ENCODE measurements at regions not wholly inside any gene's neighbourhood (a gene's known extent, or its start where the extent isn't known, plus 50 kb on each side); places are given as distances from the start of the nearest gene placed in this dataset.
A peak's percentile ranks its signal among the peaks of the same experiment; 100 is the strongest.

GRCh38 chr6:33923857-33924514 lies 120.2 kb upstream of the MLN start:
- DNase-seq (ENCODE audit: low read depth) = no peak

- no peak for DNase-seq (ENCODE audit: low read depth)
Measured at GRCh38 chr6:33921745-33922144, 117.9 kb upstream of the MLN start.

GRCh38 chr6:33918175-33918695 lies 114.4 kb upstream of the MLN start:
- no peak for DNase-seq (ENCODE audit: low read depth)

- DNase-seq (ENCODE audit: low read depth) = peak; percentile 12
Measured at GRCh38 chr6:33915134-33915533, 111.3 kb upstream of the MLN start.

GRCh38 chr6:33914645-33915044 lies 110.8 kb upstream of the MLN start:
- DNase-seq (ENCODE audit: low read depth) = no peak

- no peak for DNase-seq (ENCODE audit: low read depth)
Measured at GRCh38 chr6:33912195-33912594, 108.4 kb upstream of the MLN start.

- DNase-seq (ENCODE audit: low read depth) = no peak
Measured at GRCh38 chr6:33911488-33911887, 107.7 kb upstream of the MLN start.

GRCh38 chr6:33910594-33910993 lies 106.8 kb upstream of the MLN start:
- DNase-seq (ENCODE audit: low read depth) = no peak

- no peak for DNase-seq (ENCODE audit: low read depth)
Measured at GRCh38 chr6:33909737-33910136, 105.9 kb upstream of the MLN start.

- DNase-seq (ENCODE audit: low read depth) = no peak
Measured at GRCh38 chr6:33908025-33908424, 104.2 kb upstream of the MLN start.

- DNase-seq (ENCODE audit: low read depth) = no peak
Measured at GRCh38 chr6:33907227-33907626, 103.4 kb upstream of the MLN start.

GRCh38 chr6:33906439-33906838 lies 102.6 kb upstream of the MLN start:
- DNase-seq (ENCODE audit: low read depth) = no peak

- no peak for DNase-seq (ENCODE audit: low read depth)
Measured at GRCh38 chr6:33905071-33905609, 101.3 kb upstream of the MLN start.

GRCh38 chr6:33904747-33905065 lies 100.9 kb upstream of the MLN start:
- DNase-seq (ENCODE audit: low read depth) = no peak

- DNase-seq (ENCODE audit: low read depth) = no peak
Measured at GRCh38 chr6:33904050-33904746, 100.4 kb upstream of the MLN start.

- DNase-seq (ENCODE audit: low read depth) = no peak
Measured at GRCh38 chr6:33903579-33903978, 99.8 kb upstream of the MLN start.

- no peak for DNase-seq (ENCODE audit: low read depth)
Measured at GRCh38 chr6:33902457-33902853, 98.7 kb upstream of the MLN start.

- DNase-seq (ENCODE audit: low read depth) = no peak
Measured at GRCh38 chr6:33901822-33902456, 98.1 kb upstream of the MLN start.

- DNase-seq (ENCODE audit: low read depth) = no peak
Measured at GRCh38 chr6:33898771-33899170, 95.0 kb upstream of the MLN start.

- no peak for DNase-seq (ENCODE audit: low read depth)
Measured at GRCh38 chr6:33897189-33897780, 93.5 kb upstream of the MLN start.

GRCh38 chr6:33896391-33897188 lies 92.8 kb upstream of the MLN start:
- DNase-seq (ENCODE audit: low read depth) = no peak
